ENCODE measurements at regions not wholly inside any gene's neighbourhood (a gene's known extent, or its start where the extent isn't known, plus 50 kb on each side); places are given as distances from the start of the nearest gene placed in this dataset.
"Not testable (repeated sequence)": the region's sequence is repeated elsewhere in the genome, so short reads cannot be mapped to it uniquely, and the experiment has no call there.

GRCh38 chr10:33869028-33869427 is 534.6 kb upstream of the NRP1 start:
- TF ChIP-seq CTCF (conservative IDR thresholded peaks at IDR 0.05; ENCODE audit: low read depth, low read length), result no peak
- H3K36me3 ChIP-seq (ENCODE audit: insufficient read depth), result no peaks in the 10 kb centered on the region
- no peak overlapping the region for H3K4me2 ChIP-seq
- no peak overlapping the region for H3K27ac ChIP-seq
- H3K79me2 ChIP-seq (ENCODE audit: insufficient read depth, low read depth), result no peaks in the 10 kb centered on the region
- H3K27me3 ChIP-seq (ENCODE audit: insufficient read depth, low read depth), result no peaks in the 10 kb centered on the region
- no peaks in the 10 kb centered on the region for H3K4me1 ChIP-seq (ENCODE audit: low read depth, poor library complexity, severe bottlenecking)
- no peak overlapping the region for H3K4me3 ChIP-seq (IDR thresholded peaks at IDR 0.05; ENCODE audit: insufficient read depth, low read depth, low read length)
- no peak overlapping the region for H2AFZ ChIP-seq (ENCODE audit: low read depth)
- no peaks in the 10 kb centered on the region for H4K20me1 ChIP-seq (ENCODE audit: insufficient read depth)
- no peak overlapping the region for H3K9ac ChIP-seq

- not testable (repeated sequence) for H3K27me3 ChIP-seq (ENCODE audit: insufficient read depth, low read depth); H2AFZ ChIP-seq (ENCODE audit: low read depth); H3K4me1 ChIP-seq (ENCODE audit: low read depth, poor library complexity, severe bottlenecking); H3K79me2 ChIP-seq (ENCODE audit: insufficient read depth, low read depth); H3K27ac ChIP-seq; H3K36me3 ChIP-seq (ENCODE audit: insufficient read depth); H3K4me3 ChIP-seq (IDR thresholded peaks at IDR 0.05; ENCODE audit: insufficient read depth, low read depth, low read length); H4K20me1 ChIP-seq (ENCODE audit: insufficient read depth); H3K4me2 ChIP-seq; H3K9ac ChIP-seq
Measured at GRCh38 chr10:33867199-33867789, 532.8 kb upstream of the NRP1 start.

- H3K36me3 ChIP-seq (ENCODE audit: insufficient read depth), result no peaks in the 10 kb centered on the region
- no peaks in the 10 kb centered on the region for H3K27me3 ChIP-seq (ENCODE audit: insufficient read depth, low read depth)
- peaks cover 9% of the 10 kb centered on the region for H3K4me1 ChIP-seq (ENCODE audit: low read depth, poor library complexity, severe bottlenecking)
- H4K20me1 ChIP-seq (ENCODE audit: insufficient read depth), result no peaks in the 10 kb centered on the region
- no peak overlapping the region for H3K4me2 ChIP-seq
- no peak overlapping the region for H3K27ac ChIP-seq
- no peak overlapping the region for H3K9ac ChIP-seq
- H3K4me3 ChIP-seq (IDR thresholded peaks at IDR 0.05; ENCODE audit: insufficient read depth, low read depth, low read length), result no peak overlapping the region
- no peak for TF ChIP-seq CTCF (conservative IDR thresholded peaks at IDR 0.05; ENCODE audit: low read depth, low read length)
- H2AFZ ChIP-seq (ENCODE audit: low read depth), result no peak overlapping the region
- H3K79me2 ChIP-seq (ENCODE audit: insufficient read depth, low read depth), result no peaks in the 10 kb centered on the region
Measured at GRCh38 chr10:33863352-33863751, 528.9 kb upstream of the NRP1 start.

- Histone ChIP-seq H3K4me2 (no peak overlapping the region), H2AFZ (ENCODE audit: low read depth) (no peak overlapping the region), H3K27me3 (ENCODE audit: insufficient read depth, low read depth) (no peaks in the 10 kb centered on the region), H3K9ac (no peak overlapping the region), H3K4me3 (IDR thresholded peaks at IDR 0.05; ENCODE audit: insufficient read depth, low read depth, low read length) (no peak overlapping the region), H3K79me2 (ENCODE audit: insufficient read depth, low read depth) (no peaks in the 10 kb centered on the region), H3K4me1 (ENCODE audit: low read depth, poor library complexity, severe bottlenecking) (peaks cover 9% of the 10 kb centered on the region), H4K20me1 (ENCODE audit: insufficient read depth) (no peaks in the 10 kb centered on the region), H3K36me3 (ENCODE audit: insufficient read depth) (no peaks in the 10 kb centered on the region), H3K27ac (no peak overlapping the region)
- TF ChIP-seq CTCF (conservative IDR thresholded peaks at IDR 0.05; ENCODE audit: low read depth, low read length), result no peak
Measured at GRCh38 chr10:33862536-33863105, 528.2 kb upstream of the NRP1 start.

GRCh38 chr10:33861833-33862232 is 527.4 kb upstream of the NRP1 start:
- peaks cover 9% of the 10 kb centered on the region for H3K4me1 ChIP-seq (ENCODE audit: low read depth, poor library complexity, severe bottlenecking)
- H4K20me1 ChIP-seq (ENCODE audit: insufficient read depth), result no peaks in the 10 kb centered on the region
- TF ChIP-seq CTCF (conservative IDR thresholded peaks at IDR 0.05; ENCODE audit: low read depth, low read length), result no peak
- H3K27me3 ChIP-seq (ENCODE audit: insufficient read depth, low read depth), result no peaks in the 10 kb centered on the region
- no peaks in the 10 kb centered on the region for H3K36me3 ChIP-seq (ENCODE audit: insufficient read depth)
- no peak overlapping the region for H3K9ac ChIP-seq
- no peaks in the 10 kb centered on the region for H3K79me2 ChIP-seq (ENCODE audit: insufficient read depth, low read depth)
- no peak overlapping the region for H3K4me2 ChIP-seq
- no peak overlapping the region for H3K27ac ChIP-seq
- no peak overlapping the region for H2AFZ ChIP-seq (ENCODE audit: low read depth)
- H3K4me3 ChIP-seq (IDR thresholded peaks at IDR 0.05; ENCODE audit: insufficient read depth, low read depth, low read length), result no peak overlapping the region

Measured in KMS-11 (cell line).